Breast epithelium (tissue), 3 donors: ENCODE measurements at regions not wholly inside any gene's neighbourhood (a gene's known extent, or its start where the extent isn't known, plus 50 kb on each side); places are given as distances from the start of the nearest gene placed in this dataset.

Experiments
- CTCF ChIP-seq, 3 donors: fragments of 450-650 bp; IDR thresholded peaks; one replicate each; pipeline ENCODE4 v1.5.1; 2016 to 2017; ENCODE audit warnings: antibody characterized with exemption in 3 of 3, mild to moderate bottlenecking in 3 of 3, moderate library complexity in 3 of 3
- POLR2A ChIP-seq: fragments of 450-650 bp; IDR thresholded peaks from one replicate; pipeline ENCODE4 v1.6.1; 2016; ENCODE audit warnings: antibody characterized with exemption, mild to moderate bottlenecking, moderate library complexity

DNA sequence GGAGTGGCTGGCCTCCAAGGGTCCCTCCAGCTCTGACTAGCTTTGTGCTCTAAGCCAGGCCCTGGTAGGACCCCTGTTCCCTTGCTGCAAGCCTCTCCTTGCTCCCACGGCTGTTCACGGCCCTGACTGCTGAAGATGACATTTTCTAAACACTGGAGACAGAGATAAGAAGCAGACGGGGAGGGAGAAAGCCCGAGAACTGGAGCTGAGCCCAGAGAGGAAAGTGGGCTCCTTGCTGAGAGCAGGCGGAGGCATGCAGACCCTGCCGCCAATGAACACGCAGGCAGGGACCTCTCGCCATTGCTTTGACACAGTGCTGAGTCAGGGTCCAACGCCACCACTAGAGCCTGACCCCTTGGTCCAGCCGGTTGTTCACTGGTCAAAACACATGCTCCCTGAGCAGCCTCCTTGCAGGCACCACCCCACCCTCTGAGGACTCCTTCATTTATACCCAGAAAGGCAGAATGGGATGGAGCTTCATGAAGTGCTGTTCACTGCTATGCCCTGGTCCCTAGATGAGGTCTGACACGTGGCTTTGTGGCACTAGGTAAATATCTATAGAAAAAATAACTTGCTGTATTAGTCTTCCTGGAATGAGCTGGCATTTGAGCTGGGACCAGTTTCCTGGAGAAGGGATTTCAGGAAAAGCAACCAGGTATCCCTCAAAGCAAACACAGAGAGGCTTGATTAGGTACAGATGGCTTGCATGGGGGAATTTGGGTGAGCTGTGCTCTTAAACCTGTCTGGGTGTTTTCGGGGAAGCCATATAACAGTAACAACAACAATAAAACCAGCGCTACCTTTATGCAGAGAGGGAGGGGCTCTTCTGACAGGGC is 65.7 kb downstream of the MCFD2 start:
- TF ChIP-seq CTCF (IDR thresholded peaks at IDR 0.05) (no peak), POLR2A (no peak)
